ENCODE measurements at regions not wholly inside any gene's neighbourhood (a gene's known extent, or its start where the extent isn't known, plus 50 kb on each side); places are given as distances from the start of the nearest gene placed in this dataset.

- no peak for TF ChIP-seq CTCF (conservative IDR thresholded peaks at IDR 0.05 in 1 of 2, IDR thresholded peaks at IDR 0.05 in 1 of 2; ENCODE audit: low read depth in 1 of 2, low read length in 2 of 2)
- no peak for TF ChIP-seq EZH2 (IDR thresholded peaks at IDR 0.05; ENCODE audit: low read length, missing control alignments)
Observed at GRCh38 chr13:44156294-44156658, 217.3 kb upstream of the SERP2 start.

Measured in fibroblast of lung (primary cell).